KOPT-K1 (cell line): ENCODE measurements at regions not wholly inside any gene's neighbourhood (a gene's known extent, or its start where the extent isn't known, plus 50 kb on each side); places are given as distances from the start of the nearest gene placed in this dataset.

Experiments
- H3K27ac ChIP-seq: fragments of 200-600 bp; sonication (generic); 2 replicates; pipeline ENCODE4 v1.5.1; 2016; ENCODE audit warnings: antibody characterized with exemption, mild to moderate bottlenecking, low read depth, low read length; ENCODE audit not compliant: poor library complexity, severe bottlenecking
- H3K36me3 ChIP-seq: fragments of 200-600 bp; sonication (generic); 2 replicates; pipeline ENCODE4 v1.5.1; 2017; ENCODE audit warnings: antibody characterized with exemption, mild to moderate bottlenecking, low read length, moderate library complexity; ENCODE audit not compliant: insufficient read depth
- H3K9me3 ChIP-seq: fragments of 200-600 bp; sonication (generic); 2 replicates; pipeline ENCODE4 v1.5.1; 2017; ENCODE audit warnings: antibody characterized with exemption, low read length, mild to moderate bottlenecking; ENCODE audit not compliant: insufficient read depth, poor library complexity, severe bottlenecking

- Histone ChIP-seq H3K9me3 (no peaks in the 10 kb centered on the region), H3K36me3 (no peaks in the 10 kb centered on the region), H3K27ac (no peak overlapping the region)
Observed at GRCh38 chr5:99651298-99651697, 722.5 kb upstream of the CHD1 start.

GRCh38 chr5:99646011-99646647, 717.3 kb upstream of the CHD1 start:
- Histone ChIP-seq H3K36me3 (no peaks in the 10 kb centered on the region), H3K9me3 (no peaks in the 10 kb centered on the region)

GRCh38 chr5:99644822-99645221, 716.0 kb upstream of the CHD1 start:
- H3K9me3 ChIP-seq, result no peaks in the 10 kb centered on the region
- H3K27ac ChIP-seq, result no peak overlapping the region
- no peaks in the 10 kb centered on the region for H3K36me3 ChIP-seq

More at GRCh38 chr5:99646011-99646647, 717.3 kb upstream of the CHD1 start:
- H3K27ac ChIP-seq, result no peak overlapping the region

- H3K9me3 ChIP-seq, result no peaks in the 10 kb centered on the region
- H3K27ac ChIP-seq, result no peak overlapping the region
- H3K36me3 ChIP-seq, result no peaks in the 10 kb centered on the region
Observed at GRCh38 chr5:99640646-99641045, 711.8 kb upstream of the CHD1 start.

GRCh38 chr5:99639905-99640304, 711.1 kb upstream of the CHD1 start:
- H3K36me3 ChIP-seq, result no peaks in the 10 kb centered on the region
- H3K27ac ChIP-seq, result no peak overlapping the region
- H3K9me3 ChIP-seq, result no peaks in the 10 kb centered on the region

GRCh38 chr5:99636663-99637062, 707.9 kb upstream of the CHD1 start:
- Histone ChIP-seq H3K27ac (no peak overlapping the region), H3K36me3 (no peaks in the 10 kb centered on the region), H3K9me3 (no peaks in the 10 kb centered on the region)

- no peak overlapping the region for H3K27ac ChIP-seq
- no peaks in the 10 kb centered on the region for H3K9me3 ChIP-seq
- H3K36me3 ChIP-seq, result no peaks in the 10 kb centered on the region
Observed at GRCh38 chr5:99621772-99622681, 693.2 kb upstream of the CHD1 start.

GRCh38 chr5:99617335-99617734, 688.5 kb upstream of the CHD1 start:
- Histone ChIP-seq H3K36me3 (no peaks in the 10 kb centered on the region), H3K27ac (no peak overlapping the region), H3K9me3 (no peaks in the 10 kb centered on the region)

GRCh38 chr5:99614888-99615287, 686.1 kb upstream of the CHD1 start:
- Histone ChIP-seq H3K36me3 (no peaks in the 10 kb centered on the region), H3K9me3 (no peaks in the 10 kb centered on the region), H3K27ac (no peak overlapping the region)

- Histone ChIP-seq H3K27ac (no peak overlapping the region), H3K9me3 (no peaks in the 10 kb centered on the region), H3K36me3 (no peaks in the 10 kb centered on the region)
Observed at GRCh38 chr5:99607124-99607523, 678.3 kb upstream of the CHD1 start.

- H3K9me3 ChIP-seq, result no peaks in the 10 kb centered on the region
- H3K36me3 ChIP-seq, result no peaks in the 10 kb centered on the region
- H3K27ac ChIP-seq, result no peak overlapping the region
Observed at GRCh38 chr5:99605904-99606303, 677.1 kb upstream of the CHD1 start.

- H3K27ac ChIP-seq, result no peak overlapping the region
- H3K36me3 ChIP-seq, result no peaks in the 10 kb centered on the region
- no peaks in the 10 kb centered on the region for H3K9me3 ChIP-seq
Observed at GRCh38 chr5:99600952-99601351, 672.1 kb upstream of the CHD1 start.

GRCh38 chr5:99590806-99591205, 662.0 kb upstream of the CHD1 start:
- Histone ChIP-seq H3K36me3 (no peaks in the 10 kb centered on the region), H3K9me3 (no peaks in the 10 kb centered on the region), H3K27ac (no peak overlapping the region)

- Histone ChIP-seq H3K36me3 (no peaks in the 10 kb centered on the region), H3K9me3 (no peaks in the 10 kb centered on the region), H3K27ac (no peak overlapping the region)
Observed at GRCh38 chr5:99589424-99589823, 660.6 kb upstream of the CHD1 start.

- Histone ChIP-seq H3K9me3 (no peaks in the 10 kb centered on the region), H3K27ac (no peak overlapping the region), H3K36me3 (no peaks in the 10 kb centered on the region)
Observed at GRCh38 chr5:99587983-99588382, 659.2 kb upstream of the CHD1 start.

GRCh38 chr5:99586878-99587277, 658.1 kb upstream of the CHD1 start:
- Histone ChIP-seq H3K9me3 (no peaks in the 10 kb centered on the region), H3K27ac (no peak overlapping the region), H3K36me3 (no peaks in the 10 kb centered on the region)
